ENCODE measurements at regions not wholly inside any gene's neighbourhood (a gene's known extent, or its start where the extent isn't known, plus 50 kb on each side); places are given as distances from the start of the nearest gene placed in this dataset.

- DNase-seq: peak; percentile 38 to 76
Measured at GRCh38 chr4:135777361-135777760, 1575.8 kb upstream of the PABPC4L start.

- no peak for DNase-seq
Measured at GRCh38 chr4:135775909-135776308, 1574.3 kb upstream of the PABPC4L start.

GRCh38 chr4:135770505-135770904 lies 1568.9 kb upstream of the PABPC4L start:
- no peak for DNase-seq

- DNase-seq: no peak
Measured at GRCh38 chr4:135744928-135745327, 1543.3 kb upstream of the PABPC4L start.

- DNase-seq: no peak
Measured at GRCh38 chr4:135741583-135741982, 1540.0 kb upstream of the PABPC4L start.

- DNase-seq: no peak
Measured at GRCh38 chr4:135739354-135739753, 1537.8 kb upstream of the PABPC4L start.

GRCh38 chr4:135735512-135735911 lies 1533.9 kb upstream of the PABPC4L start:
- DNase-seq: no peak

GRCh38 chr4:135732448-135732847 lies 1530.9 kb upstream of the PABPC4L start:
- DNase-seq: no peak

- DNase-seq: no peak
Measured at GRCh38 chr4:135731682-135732081, 1530.1 kb upstream of the PABPC4L start.

- DNase-seq: no peak
Measured at GRCh38 chr4:135724421-135724820, 1522.8 kb upstream of the PABPC4L start.

GRCh38 chr4:135718019-135718418 lies 1516.4 kb upstream of the PABPC4L start:
- DNase-seq: peak in 1 of 2 experiments; percentile 19

- DNase-seq: no peak
Measured at GRCh38 chr4:135705343-135705742, 1503.8 kb upstream of the PABPC4L start.

GRCh38 chr4:135694066-135694465 lies 1492.5 kb upstream of the PABPC4L start:
- no peak for DNase-seq

GRCh38 chr4:135684001-135684400 lies 1482.4 kb upstream of the PABPC4L start:
- DNase-seq: no peak

GRCh38 chr4:135672202-135672601 lies 1470.6 kb upstream of the PABPC4L start:
- no peak for DNase-seq

GRCh38 chr4:135670548-135670947 lies 1469.0 kb upstream of the PABPC4L start:
- DNase-seq: no peak
